ENCODE measurements at regions not wholly inside any gene's neighbourhood (a gene's known extent, or its start where the extent isn't known, plus 50 kb on each side); places are given as distances from the start of the nearest gene placed in this dataset.

GRCh38 chr5:56299212-56299611, 66.1 kb upstream of the ANKRD55 start:
- TF ChIP-seq CTCF (IDR thresholded peaks at IDR 0.05) (no peak), POLR2A (IDR thresholded peaks at IDR 0.05) (no peak)

Data from testis (tissue), 2 donors.